ENCODE measurements at regions not wholly inside any gene's neighbourhood (a gene's known extent, or its start where the extent isn't known, plus 50 kb on each side); places are given as distances from the start of the nearest gene placed in this dataset.
"Not testable (repeated sequence)": the region's sequence is repeated elsewhere in the genome, so short reads cannot be mapped to it uniquely, and the experiment has no call there.

GRCh38 chr9:31183866-31184265, 1200.6 kb upstream of the ACO1 start:
- DNase-seq (ENCODE audit: low read depth), result no peak
- no peak overlapping the region for H3K4me3 ChIP-seq (replicated peaks; ENCODE audit: low read depth, low read length)
- no peak for TF ChIP-seq CTCF (IDR thresholded peaks at IDR 0.05; ENCODE audit: low read length, missing control alignments)

GRCh38 chr9:31185831-31186230, 1198.6 kb upstream of the ACO1 start:
- DNase-seq (ENCODE audit: low read depth), result peak; percentile 43
- no peak for TF ChIP-seq CTCF (IDR thresholded peaks at IDR 0.05; ENCODE audit: low read length, missing control alignments)
- H3K4me3 ChIP-seq (replicated peaks; ENCODE audit: low read depth, low read length), result no peak overlapping the region

GRCh38 chr9:31188496-31188895, 1195.9 kb upstream of the ACO1 start:
- TF ChIP-seq CTCF (IDR thresholded peaks at IDR 0.05; ENCODE audit: low read length, missing control alignments), result no peak
- H3K4me3 ChIP-seq (replicated peaks; ENCODE audit: low read depth, low read length), result no peak overlapping the region
- peak; percentile 24 for DNase-seq (ENCODE audit: low read depth)

GRCh38 chr9:31210978-31211570, 1173.4 kb upstream of the ACO1 start:
- TF ChIP-seq CTCF (IDR thresholded peaks at IDR 0.05; ENCODE audit: low read length, missing control alignments), result no peak
- H3K4me3 ChIP-seq (replicated peaks; ENCODE audit: low read depth, low read length), result no peak overlapping the region
- DNase-seq (ENCODE audit: low read depth), result peak; percentile 33

- not testable (repeated sequence) for DNase-seq (ENCODE audit: low read depth); H3K4me3 ChIP-seq (replicated peaks; ENCODE audit: low read depth, low read length)
Observed at GRCh38 chr9:31229976-31230375, 1154.5 kb upstream of the ACO1 start.

- no peak for TF ChIP-seq CTCF (IDR thresholded peaks at IDR 0.05; ENCODE audit: low read length, missing control alignments)
- DNase-seq (ENCODE audit: low read depth), result no peak
- no peak overlapping the region for H3K4me3 ChIP-seq (replicated peaks; ENCODE audit: low read depth, low read length)
Observed at GRCh38 chr9:31232485-31232884, 1152.0 kb upstream of the ACO1 start.

- H3K4me3 ChIP-seq (replicated peaks; ENCODE audit: low read depth, low read length), result no peak overlapping the region
- TF ChIP-seq CTCF (IDR thresholded peaks at IDR 0.05; ENCODE audit: low read length, missing control alignments), result no peak
- DNase-seq (ENCODE audit: low read depth), result no peak
Observed at GRCh38 chr9:31236344-31236743, 1148.1 kb upstream of the ACO1 start.

Data from fibroblast of pulmonary artery (primary cell).